Renal cortical epithelial cell (primary cell): ENCODE measurements at regions not wholly inside any gene's neighbourhood (a gene's known extent, or its start where the extent isn't known, plus 50 kb on each side); places are given as distances from the start of the nearest gene placed in this dataset.

Source experiments
- DNase-seq: peaks from one replicate; pipeline ENCODE4 v3.0.0-alpha.2; 2011; ENCODE audit warnings: low read depth

GRCh38 chr13:95352486-95352885, 51.2 kb upstream of the ABCC4 start:
- peak; percentile 51 for DNase-seq

- DNase-seq: no peak
Measured at GRCh38 chr13:95354156-95354555, 52.9 kb upstream of the ABCC4 start.

- no peak for DNase-seq
Measured at GRCh38 chr13:95354680-95355487, 53.6 kb upstream of the ABCC4 start.

- peak; percentile 56 for DNase-seq
Measured at GRCh38 chr13:95355494-95355893, 54.2 kb upstream of the ABCC4 start.

GRCh38 chr13:95356916-95357315, 55.7 kb upstream of the ABCC4 start:
- DNase-seq: no peak

GRCh38 chr13:95357875-95358274, 56.6 kb upstream of the ABCC4 start:
- no peak for DNase-seq

- no peak for DNase-seq
Measured at GRCh38 chr13:95360052-95360451, 58.8 kb upstream of the ABCC4 start.

- no peak for DNase-seq
Measured at GRCh38 chr13:95360464-95361097, 59.3 kb upstream of the ABCC4 start.

GRCh38 chr13:95361686-95362085, 60.4 kb upstream of the ABCC4 start:
- no peak for DNase-seq

GRCh38 chr13:95362666-95363065, 61.4 kb upstream of the ABCC4 start:
- DNase-seq: no peak

GRCh38 chr13:95367309-95367843, 66.1 kb upstream of the ABCC4 start:
- no peak for DNase-seq

- DNase-seq: no peak
Measured at GRCh38 chr13:95368998-95369397, 67.7 kb upstream of the ABCC4 start.

GRCh38 chr13:95375706-95376105, 74.5 kb upstream of the ABCC4 start:
- no peak for DNase-seq

- no peak for DNase-seq
Measured at GRCh38 chr13:95378603-95379002, 77.4 kb upstream of the ABCC4 start.

GRCh38 chr13:95380468-95381211, 79.4 kb upstream of the ABCC4 start:
- DNase-seq: peak; percentile 84

GRCh38 chr13:95381212-95381527, 79.9 kb upstream of the ABCC4 start:
- no peak for DNase-seq

GRCh38 chr13:95382411-95382810, 81.2 kb upstream of the ABCC4 start:
- DNase-seq: peak; percentile 86

- peak; percentile 53 for DNase-seq
Measured at GRCh38 chr13:95382916-95383315, 81.7 kb upstream of the ABCC4 start.

- no peak for DNase-seq
Measured at GRCh38 chr13:95385373-95385772, 84.1 kb upstream of the ABCC4 start.

GRCh38 chr13:95385798-95386197, 84.5 kb upstream of the ABCC4 start:
- no peak for DNase-seq

GRCh38 chr13:95386370-95386769, 85.1 kb upstream of the ABCC4 start:
- DNase-seq: no peak

- DNase-seq: no peak
Measured at GRCh38 chr13:95387733-95388207, 86.5 kb upstream of the ABCC4 start.
